IPS DF 6.9 (cell line): ENCODE measurements at regions not wholly inside any gene's neighbourhood (a gene's known extent, or its start where the extent isn't known, plus 50 kb on each side); places are given as distances from the start of the nearest gene placed in this dataset.
"Not testable (repeated sequence)": the region's sequence is repeated elsewhere in the genome, so short reads cannot be mapped to it uniquely, and the experiment has no call there.

ENCODE experiments used
- DNase-seq: peaks from one replicate; pipeline ENCODE4 v3.0.0-alpha.2; 2013; ENCODE audit warnings: low read depth, low spot score
- H3K27ac ChIP-seq: one replicate; pipeline ENCODE4 v1.5.1; 2013; ENCODE audit warnings: low read length, control low read depth
- H3K27me3 ChIP-seq: 2 replicates; pipeline ENCODE4 v1.6.1; 2013; ENCODE audit warnings: mild to moderate bottlenecking, low read length; ENCODE audit not compliant: control insufficient read depth, insufficient read depth
- H3K36me3 ChIP-seq: 2 replicates; pipeline ENCODE4 v1.6.1; 2013; ENCODE audit warnings: low read length; ENCODE audit not compliant: control insufficient read depth, insufficient read depth
- H3K4me1 ChIP-seq: 2 replicates; pipeline ENCODE4 v1.6.1; 2013; ENCODE audit warnings: low read length; ENCODE audit not compliant: control insufficient read depth, insufficient read depth
- H3K4me3 ChIP-seq: 2 replicates; pipeline ENCODE4 v1.5.1; 2013; ENCODE audit warnings: mild to moderate bottlenecking, low read length
- H3K9me3 ChIP-seq: 2 replicates; pipeline ENCODE4 v1.6.1; 2013; ENCODE audit warnings: low read length, inconsistent platforms; ENCODE audit not compliant: control insufficient read depth, insufficient read depth
- WGBS: extraction: QIAGEN DNeasy Blood & Tissue Kit; methylation state at CpG from one replicate; pipeline ENCODE4 v1.1.7; 2013; ENCODE audit warnings: mixed read lengths, missing lambda C conversion rate; ENCODE audit not compliant: insufficient read length, insufficient coverage; 5-methylcytosine and 5-hydroxymethylcytosine counted together

- H3K27ac ChIP-seq, result no peak overlapping the region
- H3K9me3 ChIP-seq, result no peaks in the 10 kb centered on the region
- H3K4me3 ChIP-seq, result no peak overlapping the region
- no peaks in the 10 kb centered on the region for H3K27me3 ChIP-seq
- H3K36me3 ChIP-seq, result no peaks in the 10 kb centered on the region
- no peak for DNase-seq
- peaks cover 2% of the 10 kb centered on the region; the same call in 1 of the 2 replicates for H3K4me1 ChIP-seq
- WGBS, result no CpG with 5 or more reads among the region's 3 CpGs
Measured at GRCh38 chr5:85951707-85952210, 666.0 kb upstream of the COX7C start.

- no peak overlapping the region for H3K4me3 ChIP-seq
- no peak for DNase-seq
- no peaks in the 10 kb centered on the region for H3K36me3 ChIP-seq
- peaks cover 2% of the 10 kb centered on the region; the same call in 1 of the 2 replicates for H3K4me1 ChIP-seq
- no peak overlapping the region for H3K27ac ChIP-seq
- H3K9me3 ChIP-seq, result no peaks in the 10 kb centered on the region
- no peaks in the 10 kb centered on the region for H3K27me3 ChIP-seq
- WGBS, result no CpG with 5 or more reads among the region's 2 CpGs
Measured at GRCh38 chr5:85952680-85953079, 665.1 kb upstream of the COX7C start.

GRCh38 chr5:85967681-85968080, 650.1 kb upstream of the COX7C start:
- WGBS, result no CpG with 5 or more reads among the region's 4 CpGs
- H3K27me3 ChIP-seq, result no peaks in the 10 kb centered on the region
- H3K4me3 ChIP-seq, result no peak overlapping the region
- no peak overlapping the region for H3K27ac ChIP-seq
- no peak for DNase-seq
- no peaks in the 10 kb centered on the region for H3K9me3 ChIP-seq
- no peaks in the 10 kb centered on the region for H3K36me3 ChIP-seq
- H3K4me1 ChIP-seq, result no peaks in the 10 kb centered on the region

GRCh38 chr5:85972539-85972938, 645.2 kb upstream of the COX7C start:
- no peaks in the 10 kb centered on the region for H3K9me3 ChIP-seq
- DNase-seq, result no peak
- no CpG with 5 or more reads among the region's 4 CpGs for WGBS
- H3K27me3 ChIP-seq, result no peaks in the 10 kb centered on the region
- no peaks in the 10 kb centered on the region for H3K4me1 ChIP-seq
- H3K36me3 ChIP-seq, result no peaks in the 10 kb centered on the region
- no peak overlapping the region for H3K27ac ChIP-seq
- no peak overlapping the region for H3K4me3 ChIP-seq

- H3K36me3 ChIP-seq, result no peaks in the 10 kb centered on the region
- no peaks in the 10 kb centered on the region for H3K9me3 ChIP-seq
- DNase-seq, result no peak
- no peaks in the 10 kb centered on the region for H3K27me3 ChIP-seq
- no CpG with 5 or more reads among the region's 1 CpG for WGBS
- no peaks in the 10 kb centered on the region for H3K4me1 ChIP-seq
- H3K4me3 ChIP-seq, result no peak overlapping the region
- no peak overlapping the region for H3K27ac ChIP-seq
Measured at GRCh38 chr5:85985167-85985566, 632.6 kb upstream of the COX7C start.

- no peaks in the 10 kb centered on the region for H3K27me3 ChIP-seq
- WGBS, result no CpG with 5 or more reads among the region's 2 CpGs
- H3K9me3 ChIP-seq, result no peaks in the 10 kb centered on the region; the same call in 1 of the 2 replicates
- no peak for DNase-seq
- H3K4me3 ChIP-seq, result no peak overlapping the region
- no peaks in the 10 kb centered on the region for H3K4me1 ChIP-seq
- no peak overlapping the region for H3K27ac ChIP-seq
- no peaks in the 10 kb centered on the region for H3K36me3 ChIP-seq
Measured at GRCh38 chr5:85990998-85991397, 626.7 kb upstream of the COX7C start.

GRCh38 chr5:85994653-85995052, 623.1 kb upstream of the COX7C start:
- not testable (repeated sequence) for H3K27ac ChIP-seq, H3K4me1 ChIP-seq, H3K9me3 ChIP-seq, H3K27me3 ChIP-seq, H3K4me3 ChIP-seq, H3K36me3 ChIP-seq, DNase-seq
- WGBS, result no CpG with 5 or more reads among the region's 3 CpGs

GRCh38 chr5:85998656-85999055, 619.1 kb upstream of the COX7C start:
- H3K36me3 ChIP-seq, result no peaks in the 10 kb centered on the region
- H3K27ac ChIP-seq, result no peak overlapping the region
- WGBS, result no CpG with 5 or more reads among the region's 2 CpGs
- no peak for DNase-seq
- H3K4me1 ChIP-seq, result no peaks in the 10 kb centered on the region
- H3K9me3 ChIP-seq, result no peaks in the 10 kb centered on the region
- H3K4me3 ChIP-seq, result no peak overlapping the region
- no peaks in the 10 kb centered on the region for H3K27me3 ChIP-seq

GRCh38 chr5:86008293-86008692, 609.4 kb upstream of the COX7C start:
- no CpG with 5 or more reads among the region's 2 CpGs for WGBS

GRCh38 chr5:86008704-86009103, 609.0 kb upstream of the COX7C start:
- DNase-seq, result no peak
- H3K27ac ChIP-seq, result no peak overlapping the region
- no peaks in the 10 kb centered on the region for H3K27me3 ChIP-seq
- no CpG with 5 or more reads among the region's 3 CpGs for WGBS
- no peaks in the 10 kb centered on the region for H3K36me3 ChIP-seq
- no peaks in the 10 kb centered on the region for H3K9me3 ChIP-seq
- H3K4me1 ChIP-seq, result no peaks in the 10 kb centered on the region
- no peak overlapping the region for H3K4me3 ChIP-seq

More at GRCh38 chr5:86008293-86008692, 609.4 kb upstream of the COX7C start:
- Histone ChIP-seq H3K27ac (no peak overlapping the region), H3K4me1 (no peaks in the 10 kb centered on the region), H3K4me3 (no peak overlapping the region), H3K27me3 (no peaks in the 10 kb centered on the region), H3K36me3 (no peaks in the 10 kb centered on the region), H3K9me3 (no peaks in the 10 kb centered on the region)
- DNase-seq, result no peak

- WGBS, result no CpG with 5 or more reads among the region's 1 CpG
- Histone ChIP-seq H3K36me3 (no peaks in the 10 kb centered on the region), H3K27me3 (no peaks in the 10 kb centered on the region), H3K27ac (no peak overlapping the region), H3K9me3 (no peaks in the 10 kb centered on the region), H3K4me3 (no peak overlapping the region), H3K4me1 (no peaks in the 10 kb centered on the region)
- DNase-seq, result no peak
Measured at GRCh38 chr5:86011937-86012336, 605.8 kb upstream of the COX7C start.
